Lower leg skin (tissue), 4 donors: ENCODE measurements at regions not wholly inside any gene's neighbourhood (a gene's known extent, or its start where the extent isn't known, plus 50 kb on each side); places are given as distances from the start of the nearest gene placed in this dataset.

Source experiments
- DNase-seq, 2 donors: peaks; one replicate each; pipeline ENCODE4 v3.0.0-alpha.2; 2019; ENCODE audit warnings: low spot score in 2 of 2
- H3K4me3 ChIP-seq: fragments of 200-600 bp; sonication (generic); 2 replicates; pipeline ENCODE4 v1.5.1; 2017; ENCODE audit warnings: mild to moderate bottlenecking, low read depth; ENCODE audit not compliant: poor library complexity, severe bottlenecking
- POLR2A ChIP-seq, 2 donors: fragments of 450-650 bp; IDR thresholded peaks; one replicate each; pipeline ENCODE4 v1.6.1; 2016 to 2017; ENCODE audit warnings: antibody characterized with exemption in 2 of 2, mild to moderate bottlenecking in 1 of 2, moderate library complexity in 1 of 2
- WGBS, 2 donors: methylation state at CpG; one replicate each; pipeline ENCODE4 v1.1.5; 2018; 5-methylcytosine and 5-hydroxymethylcytosine counted together
- intact Hi-C: fragments of 100-400 bp; cut with DNase I; formaldehyde crosslinking; loops from one replicate; pipeline ENCODE4 v1.15.0; 2023; ENCODE audit warnings: low total_unique reads
- TF ChIP-seq, protein P1 (sequence below), 3 donors: fragments of 450-650 bp; IDR thresholded peaks; one replicate each; pipeline ENCODE4 v1.5.1; 2016; ENCODE audit warnings: antibody characterized with exemption in 3 of 3, mild to moderate bottlenecking in 3 of 3, moderate library complexity in 2 of 3

DNA sequence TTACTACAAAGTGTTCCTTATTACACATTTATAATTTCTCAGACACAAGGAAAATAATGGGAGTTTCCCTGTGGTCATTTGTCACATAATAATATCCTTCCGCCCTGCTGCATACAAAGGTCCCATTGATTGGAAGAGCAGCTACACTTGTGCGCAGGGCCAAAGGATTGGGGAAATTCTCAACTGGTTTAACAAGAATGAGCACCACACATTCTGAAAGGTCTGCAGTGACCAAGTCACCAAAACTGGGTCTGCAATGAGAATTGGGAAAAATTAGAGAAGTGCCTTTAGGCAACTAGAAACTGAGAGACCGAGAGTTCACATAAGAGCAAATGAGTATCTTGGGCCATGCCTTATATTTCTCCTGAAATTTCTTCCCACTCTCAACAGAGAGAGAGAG is 98.2 kb upstream of the NR2F2 start:
- DNase-seq = no peak
- no peak overlapping the region for H3K4me3 ChIP-seq
- no peak for TF ChIP-seq POLR2A (IDR thresholded peaks at IDR 0.05)
- TF ChIP-seq, protein P1, sequence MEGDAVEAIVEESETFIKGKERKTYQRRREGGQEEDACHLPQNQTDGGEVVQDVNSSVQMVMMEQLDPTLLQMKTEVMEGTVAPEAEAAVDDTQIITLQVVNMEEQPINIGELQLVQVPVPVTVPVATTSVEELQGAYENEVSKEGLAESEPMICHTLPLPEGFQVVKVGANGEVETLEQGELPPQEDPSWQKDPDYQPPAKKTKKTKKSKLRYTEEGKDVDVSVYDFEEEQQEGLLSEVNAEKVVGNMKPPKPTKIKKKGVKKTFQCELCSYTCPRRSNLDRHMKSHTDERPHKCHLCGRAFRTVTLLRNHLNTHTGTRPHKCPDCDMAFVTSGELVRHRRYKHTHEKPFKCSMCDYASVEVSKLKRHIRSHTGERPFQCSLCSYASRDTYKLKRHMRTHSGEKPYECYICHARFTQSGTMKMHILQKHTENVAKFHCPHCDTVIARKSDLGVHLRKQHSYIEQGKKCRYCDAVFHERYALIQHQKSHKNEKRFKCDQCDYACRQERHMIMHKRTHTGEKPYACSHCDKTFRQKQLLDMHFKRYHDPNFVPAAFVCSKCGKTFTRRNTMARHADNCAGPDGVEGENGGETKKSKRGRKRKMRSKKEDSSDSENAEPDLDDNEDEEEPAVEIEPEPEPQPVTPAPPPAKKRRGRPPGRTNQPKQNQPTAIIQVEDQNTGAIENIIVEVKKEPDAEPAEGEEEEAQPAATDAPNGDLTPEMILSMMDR (IDR thresholded peaks at IDR 0.05) = no peak
- 88 to 92% methylated on average over 3 of the region's 3 CpGs for WGBS, 2 donors
- intact Hi-C loops = no loop called here

GRCh38 chr15:96234109-96234892 is 96.2 kb upstream of the NR2F2 start:
- intact Hi-C loops = no loop called here
- no peak for DNase-seq
- no peak for TF ChIP-seq POLR2A (IDR thresholded peaks at IDR 0.05)
- TF ChIP-seq, protein P1 (IDR thresholded peaks at IDR 0.05) = no peak
- 25 to 34% methylated on average over 12 of the region's 12 CpGs for WGBS, 2 donors
- H3K4me3 ChIP-seq = no peak overlapping the region

- TF ChIP-seq POLR2A (IDR thresholded peaks at IDR 0.05) = no peak
- TF ChIP-seq, protein P1 (IDR thresholded peaks at IDR 0.05) = no peak
- 84 to 96% methylated on average over 1 of the region's 1 CpG for WGBS, 2 donors
- no peak for DNase-seq
- intact Hi-C loops = no loop called here
- no peak overlapping the region for H3K4me3 ChIP-seq
These were observed 93.5 kb upstream of the NR2F2 start for GRCh38 chr15:96237002-96237401.

- 88 to 92% methylated on average over 1 of the region's 1 CpG for WGBS, 2 donors
- no peak for DNase-seq
- TF ChIP-seq POLR2A (IDR thresholded peaks at IDR 0.05) = no peak
- TF ChIP-seq, protein P1 (IDR thresholded peaks at IDR 0.05) = no peak
- intact Hi-C loops = no loop called here
- H3K4me3 ChIP-seq = no peak overlapping the region
These were observed 87.7 kb upstream of the NR2F2 start for GRCh38 chr15:96242761-96243160.

GRCh38 chr15:96243701-96244100 is 86.8 kb upstream of the NR2F2 start:
- DNase-seq = no peak
- 77 to 80% methylated on average over 4 of the region's 4 CpGs for WGBS, 2 donors
- no peak for TF ChIP-seq POLR2A (IDR thresholded peaks at IDR 0.05)
- TF ChIP-seq, protein P1 (IDR thresholded peaks at IDR 0.05) = no peak
- intact Hi-C loops = no loop called here
- no peak overlapping the region for H3K4me3 ChIP-seq

- WGBS, 2 donors = 75 to 76% methylated on average over 2 of the region's 2 CpGs
- no peak for DNase-seq
- no peak overlapping the region for H3K4me3 ChIP-seq
- no peak for TF ChIP-seq POLR2A (IDR thresholded peaks at IDR 0.05)
- intact Hi-C loops = no loop called here
These were observed 85.2 kb upstream of the NR2F2 start for GRCh38 chr15:96245252-96245651.
